NB4 (cell line): ENCODE measurements at regions not wholly inside any gene's neighbourhood (a gene's known extent, or its start where the extent isn't known, plus 50 kb on each side); places are given as distances from the start of the nearest gene placed in this dataset.

ENCODE experiments used
- DNase-seq: peaks from one replicate; pipeline ENCODE4 v3.0.0; 2010; ENCODE audit warnings: low read depth
- H3K4me3 ChIP-seq: one replicate; pipeline ENCODE4 v1.5.1; 2011; ENCODE audit warnings: mild to moderate bottlenecking, low read depth, low read length, moderate library complexity
- CTCF ChIP-seq: IDR thresholded peaks from one replicate; pipeline ENCODE4 v1.5.1; 2012; ENCODE audit warnings: low read depth, low read length
- MYC ChIP-seq: IDR thresholded peaks from 2 replicates; pipeline ENCODE4 v1.6.1; 2011; ENCODE audit warnings: low read depth, low read length
- POLR2A ChIP-seq: IDR thresholded peaks from 2 replicates; pipeline ENCODE4 v1.6.1; 2011; ENCODE audit warnings: mild to moderate bottlenecking; ENCODE audit not compliant: insufficient read length; ENCODE audit errors: extremely low read depth
- TF ChIP-seq, protein P1 (sequence below): IDR thresholded peaks from 2 replicates; pipeline ENCODE4 v1.6.1; 2011; ENCODE audit warnings: low read depth, low read length

DNA sequence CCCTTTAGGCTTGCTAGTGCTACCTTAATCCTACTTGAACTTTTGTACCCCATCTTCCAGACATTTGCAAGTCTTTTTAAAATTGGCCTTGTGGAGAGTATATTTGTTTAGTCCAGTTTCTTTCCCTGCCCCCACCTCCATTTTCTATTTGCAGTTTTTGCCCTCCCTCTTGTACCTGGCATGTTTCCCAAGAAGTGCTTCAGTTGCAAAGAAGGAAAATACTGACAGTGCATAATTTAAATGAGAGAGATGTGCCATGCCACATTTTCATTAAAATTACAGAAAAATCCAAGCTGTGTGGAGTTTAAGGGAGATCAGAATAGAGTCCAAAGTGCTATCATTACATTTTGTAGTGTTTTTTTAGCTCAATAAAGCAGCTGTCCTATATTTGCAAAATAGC is 150.0 kb upstream of the ADGRL2 start:
- no peak overlapping the region for H3K4me3 ChIP-seq
- TF ChIP-seq POLR2A, result no peak
- no peak for DNase-seq

GRCh38 chr1:81635816-81636215 is 164.9 kb upstream of the ADGRL2 start:
- no peak for DNase-seq
- TF ChIP-seq CTCF, result no peak
- no peak for TF ChIP-seq POLR2A
- TF ChIP-seq MYC, result no peak
- TF ChIP-seq, protein P1, sequence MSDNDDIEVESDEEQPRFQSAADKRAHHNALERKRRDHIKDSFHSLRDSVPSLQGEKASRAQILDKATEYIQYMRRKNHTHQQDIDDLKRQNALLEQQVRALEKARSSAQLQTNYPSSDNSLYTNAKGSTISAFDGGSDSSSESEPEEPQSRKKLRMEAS, result no peak
- no peak overlapping the region for H3K4me3 ChIP-seq

DNA sequence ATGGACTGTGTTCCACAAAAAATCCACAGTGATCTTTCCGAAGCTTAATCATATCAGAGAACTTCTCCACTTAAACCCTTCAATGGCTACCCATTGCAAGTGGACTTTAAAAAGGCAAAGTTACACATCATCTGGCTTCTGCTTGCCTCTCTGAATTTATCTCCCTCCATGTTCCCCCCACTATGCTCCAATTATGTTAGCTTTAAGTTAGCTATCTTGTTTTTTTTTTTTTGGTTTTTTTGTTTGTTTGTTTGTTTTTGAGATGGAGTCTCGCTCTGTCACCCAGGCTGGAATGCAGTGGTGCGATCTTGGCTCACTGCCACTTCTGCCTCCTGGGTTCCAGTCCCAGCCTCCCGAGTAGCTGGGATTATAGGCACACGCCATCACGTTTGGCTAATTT is 166.4 kb upstream of the ADGRL2 start:
- no peak for TF ChIP-seq MYC
- TF ChIP-seq, protein P1, result no peak
- TF ChIP-seq POLR2A, result no peak
- TF ChIP-seq CTCF, result no peak
- no peak for DNase-seq
- H3K4me3 ChIP-seq, result no peak overlapping the region

DNA sequence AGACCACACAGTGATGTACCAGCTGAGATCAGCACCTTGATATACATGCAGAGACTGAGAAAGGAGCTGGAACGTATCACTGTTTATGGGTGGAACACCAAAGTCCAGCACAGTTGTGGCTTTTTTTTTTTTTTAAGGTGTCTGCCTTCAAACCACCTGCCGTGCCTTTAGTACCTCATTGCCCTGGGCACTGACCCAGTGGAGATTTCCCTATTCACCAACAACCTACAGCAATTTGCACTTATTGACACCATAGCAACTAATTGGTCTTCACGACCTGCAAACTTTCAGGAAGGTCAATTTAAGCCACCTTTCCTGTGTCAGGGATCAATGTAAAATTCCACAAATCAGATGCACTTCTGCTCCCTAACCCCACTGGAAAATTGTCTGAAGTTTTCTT is 181.6 kb upstream of the ADGRL2 start:
- no peak for TF ChIP-seq MYC
- TF ChIP-seq, protein P1, result no peak
- no peak overlapping the region for H3K4me3 ChIP-seq
- DNase-seq, result no peak

DNA sequence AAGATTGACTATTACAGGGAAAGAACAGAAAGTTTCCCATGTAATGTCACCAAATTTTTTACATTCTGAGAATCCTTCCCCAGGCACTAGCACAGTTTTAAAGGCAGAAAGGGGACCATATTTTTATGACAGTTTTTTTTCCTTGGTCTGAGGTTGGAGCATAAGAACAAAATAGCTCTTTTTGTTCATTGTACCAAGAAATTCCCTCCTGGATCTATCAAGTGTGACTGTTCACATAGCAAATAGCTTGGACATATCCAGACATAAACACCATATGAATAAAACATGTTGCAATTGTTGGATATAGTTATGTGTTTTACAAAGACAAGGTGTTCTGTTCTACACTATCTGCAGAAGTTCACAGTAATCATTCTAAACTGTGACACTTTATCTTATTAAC is 182.4 kb upstream of the ADGRL2 start:
- no peak for DNase-seq
- H3K4me3 ChIP-seq, result no peak overlapping the region
- TF ChIP-seq, protein P1, result no peak
- TF ChIP-seq MYC (no peak), POLR2A (no peak), CTCF (no peak)

DNA sequence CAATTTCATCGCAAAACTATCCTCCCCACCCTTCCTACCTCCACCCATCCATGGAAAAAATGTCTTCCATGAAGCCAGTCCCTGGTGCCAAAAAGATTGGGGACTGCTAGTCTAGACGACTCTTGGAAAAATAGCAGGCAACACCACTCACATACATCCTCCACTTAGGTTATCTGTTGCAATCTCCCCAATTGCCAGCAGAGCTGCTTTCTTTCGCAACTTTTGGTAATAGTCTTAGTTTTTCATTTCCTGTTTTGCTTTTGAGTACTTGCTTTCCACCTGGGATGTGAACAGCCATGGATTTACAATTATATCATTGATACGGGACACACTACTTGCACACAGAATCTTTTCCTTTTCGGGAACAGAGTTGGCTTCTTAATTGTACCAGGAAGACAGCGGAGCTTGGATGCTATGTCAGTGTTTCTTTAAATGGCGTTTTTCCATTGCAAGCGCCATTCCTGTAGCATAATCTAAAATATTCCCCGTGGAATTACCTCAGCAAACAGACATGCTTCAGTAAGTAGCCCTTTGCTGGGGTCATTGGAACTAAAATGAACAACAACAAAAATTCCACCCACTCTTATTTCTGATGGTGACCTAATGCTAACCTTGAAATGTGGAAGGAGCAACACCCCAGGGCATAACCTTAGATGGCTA is 183.3 kb upstream of the ADGRL2 start:
- no peak overlapping the region for H3K4me3 ChIP-seq
- TF ChIP-seq CTCF (no peak), POLR2A (no peak), MYC (no peak)
- TF ChIP-seq, protein P1, result no peak
- DNase-seq, result peak; percentile 34

DNA sequence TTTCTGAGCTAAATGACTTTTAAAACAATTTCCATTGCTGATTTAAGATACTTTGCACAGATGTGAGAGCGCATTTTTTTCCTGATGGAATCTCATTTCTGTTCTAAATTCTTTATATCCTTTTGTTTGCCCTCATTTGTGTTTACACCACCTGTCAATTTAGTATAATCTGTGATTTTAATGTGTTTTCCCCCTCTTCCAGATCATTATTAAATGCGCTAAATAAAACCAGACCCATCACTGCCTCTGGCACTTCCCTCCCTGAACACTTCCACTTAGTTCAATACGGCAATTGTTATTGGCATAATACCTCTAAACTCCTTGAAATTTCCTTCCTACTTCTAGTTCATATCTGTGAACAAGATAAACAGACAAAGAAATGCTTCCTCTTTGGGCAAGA is 186.9 kb upstream of the ADGRL2 start:
- DNase-seq, result no peak
- no peak for TF ChIP-seq POLR2A
- TF ChIP-seq CTCF, result no peak
- no peak overlapping the region for H3K4me3 ChIP-seq
